Lower lobe of right lung (tissue), 2 donors: ENCODE measurements at regions not wholly inside any gene's neighbourhood (a gene's known extent, or its start where the extent isn't known, plus 50 kb on each side); places are given as distances from the start of the nearest gene placed in this dataset.

ENCODE experiments used
- ATAC-seq, 2 donors: fragments of 200-7000 bp; cut with Tn5 transposase; one replicate each; pipeline ENCODE4 v1.9.1; 2020 to 2022; ENCODE audit warnings: mild to moderate bottlenecking in 2 of 2, moderate library complexity in 2 of 2
- DNase-seq: peaks from one replicate; pipeline ENCODE4 v3.0.0-alpha.2; 2020
- H3K27ac ChIP-seq: fragments of 200-600 bp; one replicate; pipeline ENCODE4 v1.8.0; 2022
- H3K27me3 ChIP-seq: fragments of 200-600 bp; one replicate; pipeline ENCODE4 v1.8.0; 2022; ENCODE audit warnings: low read depth
- H3K36me3 ChIP-seq: fragments of 200-600 bp; one replicate; pipeline ENCODE4 v1.8.0; 2022; ENCODE audit warnings: mild to moderate bottlenecking
- H3K4me1 ChIP-seq: fragments of 200-600 bp; one replicate; pipeline ENCODE4 v1.8.0; 2022
- H3K4me3 ChIP-seq: fragments of 200-600 bp; one replicate; pipeline ENCODE4 v1.8.0; 2022; ENCODE audit warnings: mild to moderate bottlenecking
- H3K9me3 ChIP-seq: fragments of 200-600 bp; one replicate; pipeline ENCODE4 v1.8.0; 2022
- CTCF ChIP-seq: fragments of 200-600 bp; IDR thresholded peaks from one replicate; pipeline ENCODE4 v1.8.0; 2022; ENCODE audit warnings: antibody characterized with exemption, mild to moderate bottlenecking
- intact Hi-C: fragments of 100-400 bp; cut with DNase I; formaldehyde crosslinking; loops from one replicate; pipeline ENCODE4 v1.11.0; 2022
- donor health status: DM: no; HTN: yes; CAD: no; lungs with severe emphysema.

GRCh38 chr4:126627255-126627654 lies 1005.5 kb upstream of the INTU start:
- no peak for ATAC-seq
- intact Hi-C loops = no loop called here
- DNase-seq = no peak
- Histone ChIP-seq H3K27ac (no peak overlapping the region), H3K9me3 (no peaks in the 10 kb centered on the region), H3K27me3 (no peaks in the 10 kb centered on the region), H3K4me3 (no peak overlapping the region), H3K4me1 (no peaks in the 10 kb centered on the region), H3K36me3 (no peaks in the 10 kb centered on the region)
- TF ChIP-seq CTCF = no peak

DNA sequence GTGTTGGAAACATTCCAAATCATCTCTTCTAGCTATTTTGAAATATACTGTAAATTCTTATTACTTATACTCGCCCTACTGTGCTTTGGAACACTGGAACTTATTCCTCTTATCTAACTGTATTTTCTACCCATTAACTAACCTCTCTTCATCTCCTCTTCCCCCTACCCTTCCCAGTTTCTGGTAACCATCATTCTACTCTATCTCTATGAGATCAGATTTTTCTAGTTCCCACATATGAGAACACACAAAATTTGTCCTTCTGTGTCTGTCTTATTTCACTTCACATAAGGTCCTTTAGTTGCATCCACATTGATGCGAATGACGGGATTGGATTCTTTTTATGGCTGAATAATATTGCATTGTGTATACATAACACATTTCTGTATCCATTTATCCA lies 1003.8 kb upstream of the INTU start:
- H3K4me1 ChIP-seq = no peaks in the 10 kb centered on the region
- no peaks in the 10 kb centered on the region for H3K36me3 ChIP-seq
- intact Hi-C loops = no loop called here
- no peak overlapping the region for H3K4me3 ChIP-seq
- DNase-seq = no peak
- no peak for TF ChIP-seq CTCF
- no peak overlapping the region for H3K27ac ChIP-seq
- H3K27me3 ChIP-seq = no peaks in the 10 kb centered on the region
- no peaks in the 10 kb centered on the region for H3K9me3 ChIP-seq
- ATAC-seq = no peak

DNA sequence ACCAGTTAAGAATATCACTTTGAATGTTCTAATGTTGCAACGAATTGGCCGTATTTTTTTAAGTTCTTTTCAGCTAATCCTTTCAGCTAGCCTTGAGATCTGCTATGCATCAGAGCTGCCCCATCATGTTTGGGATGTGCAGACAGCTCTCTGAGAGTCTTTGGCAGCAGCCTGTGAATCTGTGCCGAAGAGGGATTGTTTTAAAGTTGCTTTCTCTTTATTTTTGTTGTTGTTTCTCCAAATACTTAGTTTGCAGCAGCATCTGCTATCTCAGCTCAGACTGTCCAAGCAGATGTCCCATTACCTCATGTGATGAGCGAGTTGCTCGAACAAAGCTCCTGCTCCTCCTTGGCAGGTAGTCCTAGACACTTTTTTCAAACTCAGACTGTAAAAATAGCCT lies 1002.5 kb upstream of the INTU start:
- no peaks in the 10 kb centered on the region for H3K9me3 ChIP-seq
- H3K4me3 ChIP-seq = no peak overlapping the region
- no peaks in the 10 kb centered on the region for H3K4me1 ChIP-seq
- H3K27ac ChIP-seq = no peak overlapping the region
- intact Hi-C loops = no loop called here
- no peaks in the 10 kb centered on the region for H3K36me3 ChIP-seq
- DNase-seq (no peak), ATAC-seq (no peak)
- no peaks in the 10 kb centered on the region for H3K27me3 ChIP-seq
- TF ChIP-seq CTCF = no peak

DNA sequence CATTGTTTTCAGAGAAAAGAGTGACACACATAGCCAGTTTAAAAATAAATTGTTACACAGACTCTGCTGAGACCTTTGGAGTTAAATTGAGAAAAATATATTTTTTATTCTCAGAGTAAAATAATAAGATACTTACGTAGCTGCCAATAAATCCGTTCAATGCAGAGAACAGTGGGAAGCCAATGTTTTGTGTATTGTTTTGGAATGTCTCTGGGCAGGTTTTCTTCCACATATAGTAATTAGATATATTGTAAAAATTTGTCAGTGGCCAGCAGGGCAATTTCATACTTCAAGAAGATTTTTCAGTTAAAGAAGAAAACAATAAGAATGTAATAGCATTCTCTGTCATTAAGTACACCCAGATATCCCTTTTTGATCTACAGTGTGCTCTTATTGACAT lies 999.5 kb upstream of the INTU start:
- Histone ChIP-seq H3K4me1 (no peaks in the 10 kb centered on the region), H3K9me3 (no peaks in the 10 kb centered on the region), H3K27me3 (no peaks in the 10 kb centered on the region), H3K27ac (no peak overlapping the region), H3K4me3 (no peak overlapping the region), H3K36me3 (no peaks in the 10 kb centered on the region)
- intact Hi-C loops = no loop called here
- DNase-seq (no peak), ATAC-seq (no peak)
- no peak for TF ChIP-seq CTCF

GRCh38 chr4:126637706-126638105 lies 995.1 kb upstream of the INTU start:
- H3K36me3 ChIP-seq = no peaks in the 10 kb centered on the region
- H3K4me3 ChIP-seq = no peak overlapping the region
- no peak overlapping the region for H3K27ac ChIP-seq
- ATAC-seq (no peak), DNase-seq (no peak)
- no peaks in the 10 kb centered on the region for H3K27me3 ChIP-seq
- H3K9me3 ChIP-seq = no peaks in the 10 kb centered on the region
- intact Hi-C loops = no loop called here
- no peaks in the 10 kb centered on the region for H3K4me1 ChIP-seq
- no peak for TF ChIP-seq CTCF

DNA sequence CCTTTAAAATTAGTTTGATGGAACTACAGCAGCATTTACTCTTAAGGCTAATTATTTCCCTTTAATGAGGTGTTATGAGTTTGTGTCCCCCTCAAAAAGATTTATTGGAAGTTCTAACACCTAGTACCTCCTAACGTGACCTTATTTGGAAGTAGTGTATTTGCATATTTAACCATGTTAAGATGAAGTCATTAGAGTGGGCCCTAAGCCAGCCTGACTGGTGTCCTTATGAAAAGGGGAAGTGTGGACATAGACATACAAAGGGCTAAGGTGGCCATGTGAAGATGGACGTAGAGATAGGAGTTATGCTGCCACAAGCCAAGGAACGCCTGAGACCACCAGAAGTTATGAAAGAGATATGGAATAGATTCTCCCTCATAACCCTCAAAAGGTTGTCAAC lies 985.4 kb upstream of the INTU start:
- Histone ChIP-seq H3K36me3 (no peaks in the 10 kb centered on the region), H3K4me1 (no peaks in the 10 kb centered on the region), H3K9me3 (no peaks in the 10 kb centered on the region), H3K4me3 (no peak overlapping the region), H3K27me3 (no peaks in the 10 kb centered on the region), H3K27ac (no peak overlapping the region)
- ATAC-seq = no peak
- intact Hi-C loops = no loop called here
- TF ChIP-seq CTCF = no peak
- no peak for DNase-seq
